Stimulated activated CD4-positive, alpha-beta T cell treated with anti-CD3 and anti-CD28 coated beads, Interleukin-12 subunit alpha, Interleukin-12 subunit beta, amount 100 ng/mL, for 48 hours (primary cell): ENCODE measurements at regions not wholly inside any gene's neighbourhood (a gene's known extent, or its start where the extent isn't known, plus 50 kb on each side); places are given as distances from the start of the nearest gene placed in this dataset.

ENCODE experiments used
- DNase-seq, 3 donors: peaks; one replicate each; pipeline ENCODE4 v3.0.0-alpha.2; 2020; ENCODE audit warnings: low read depth in 2 of 3, low spot score in 1 of 3

DNA sequence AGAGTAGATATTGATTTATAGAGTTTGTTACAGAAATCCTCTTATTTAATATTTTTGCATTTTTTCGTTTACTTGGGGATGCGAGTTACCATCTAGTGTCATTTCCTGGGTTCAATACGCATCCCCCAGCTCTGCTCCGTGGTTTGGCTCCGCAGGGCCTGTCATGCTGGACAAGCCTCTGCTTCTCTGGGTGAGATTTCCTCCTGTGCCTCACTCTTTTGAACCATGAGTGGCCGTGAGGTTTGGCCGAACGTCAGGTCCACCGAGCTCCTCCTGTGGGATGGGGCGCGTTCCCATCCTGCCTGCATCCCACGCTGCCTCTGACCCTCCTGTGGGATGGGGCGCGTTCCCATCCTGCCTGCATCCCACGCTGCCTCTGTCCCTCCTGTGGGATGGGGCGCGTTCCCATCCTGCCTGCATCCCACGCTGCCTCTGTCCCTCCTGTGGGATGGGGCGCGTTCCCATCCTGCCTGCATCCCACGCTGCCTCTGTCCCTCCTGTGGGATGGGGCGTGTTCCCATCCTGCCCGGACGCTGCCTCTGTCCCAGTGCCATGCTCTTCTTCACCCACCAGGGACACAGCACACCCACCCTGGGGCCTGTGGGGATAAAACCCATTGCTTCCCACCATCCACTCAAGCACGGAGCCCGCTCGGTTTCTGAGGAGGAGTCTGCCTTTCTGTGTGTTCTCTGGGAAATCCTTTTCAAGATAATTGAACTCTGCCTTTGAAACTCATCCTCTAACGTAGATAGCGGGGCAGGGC lies 506.8 kb downstream of the BRD1 start:
- DNase-seq: no peak

DNA sequence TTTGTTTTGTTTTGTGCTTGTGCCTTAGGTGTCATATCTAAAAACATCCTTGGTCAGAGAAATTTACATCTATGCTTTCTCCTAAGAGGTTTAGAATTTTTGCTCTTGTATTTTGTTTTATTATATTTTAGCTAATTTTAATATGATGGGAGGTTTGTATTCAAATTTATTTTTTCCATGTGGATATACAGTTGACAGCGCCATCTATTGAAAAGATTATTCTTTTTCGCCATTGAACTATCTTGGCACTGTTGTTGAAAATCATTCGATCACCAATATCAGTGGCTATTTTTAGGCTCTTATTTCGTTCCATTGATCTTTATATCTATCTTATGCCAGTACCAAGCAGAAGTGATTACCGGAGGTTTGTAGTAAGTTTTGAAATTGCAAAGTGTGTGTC lies 510.3 kb downstream of the BRD1 start:
- DNase-seq: no peak

DNA sequence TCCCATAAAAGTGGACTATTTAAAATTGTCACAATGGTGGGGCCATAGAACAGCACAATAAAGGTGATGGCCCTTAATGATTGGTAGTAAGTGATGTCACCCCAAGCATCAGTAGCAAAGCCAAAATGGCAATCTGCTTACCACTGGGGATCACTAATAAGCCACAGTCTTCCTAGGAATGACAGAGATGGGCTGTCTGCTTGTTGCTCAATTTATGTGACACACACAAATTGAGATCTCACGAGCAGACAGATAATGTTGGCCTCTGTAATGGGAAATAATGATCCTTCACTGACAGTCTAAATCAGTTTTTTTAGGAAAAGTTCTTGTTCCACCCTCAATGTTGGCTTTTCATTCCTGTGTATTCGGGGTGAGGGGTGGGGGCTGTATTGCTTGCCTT lies 515.1 kb downstream of the BRD1 start:
- no peak for DNase-seq

DNA sequence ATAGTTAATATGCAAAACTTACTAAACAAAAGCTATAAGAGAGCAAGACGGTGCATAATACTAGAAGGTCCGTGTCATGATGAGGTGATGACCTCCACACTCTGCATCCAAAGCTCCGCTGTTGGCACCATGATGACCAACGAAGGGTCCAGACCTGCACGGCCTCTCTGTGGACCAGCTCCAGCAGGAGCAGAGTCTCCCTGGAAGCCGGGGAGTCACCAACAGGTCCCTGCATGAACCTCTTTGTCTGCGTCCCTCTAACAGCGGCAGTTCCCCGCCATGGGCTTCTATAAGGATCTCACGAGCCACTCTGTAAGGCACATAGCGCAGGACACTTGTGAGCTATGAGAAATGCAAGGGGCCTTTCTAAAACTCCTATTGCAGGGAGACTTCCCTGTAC lies 517.3 kb downstream of the BRD1 start:
- DNase-seq: no peak

DNA sequence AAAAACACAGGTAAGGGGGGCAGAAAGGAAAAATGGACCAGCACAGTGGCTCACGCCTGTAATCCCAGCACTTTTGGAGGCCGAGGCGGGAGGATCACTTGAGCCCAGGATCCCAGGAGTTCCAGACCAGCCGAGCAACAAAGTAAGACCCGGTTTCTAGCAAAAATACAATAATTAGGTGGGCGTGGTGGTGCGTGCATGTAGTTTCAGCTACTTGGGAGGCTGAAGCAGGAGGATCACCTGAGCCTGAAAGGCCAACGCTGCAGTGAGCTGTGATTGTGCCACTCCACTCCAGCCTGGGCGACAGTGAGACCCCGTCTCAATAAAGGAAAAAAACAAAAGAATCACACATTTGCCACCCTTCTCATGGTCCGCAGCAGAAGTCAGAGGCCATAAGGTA lies 519.4 kb downstream of the BRD1 start:
- DNase-seq: no peak

DNA sequence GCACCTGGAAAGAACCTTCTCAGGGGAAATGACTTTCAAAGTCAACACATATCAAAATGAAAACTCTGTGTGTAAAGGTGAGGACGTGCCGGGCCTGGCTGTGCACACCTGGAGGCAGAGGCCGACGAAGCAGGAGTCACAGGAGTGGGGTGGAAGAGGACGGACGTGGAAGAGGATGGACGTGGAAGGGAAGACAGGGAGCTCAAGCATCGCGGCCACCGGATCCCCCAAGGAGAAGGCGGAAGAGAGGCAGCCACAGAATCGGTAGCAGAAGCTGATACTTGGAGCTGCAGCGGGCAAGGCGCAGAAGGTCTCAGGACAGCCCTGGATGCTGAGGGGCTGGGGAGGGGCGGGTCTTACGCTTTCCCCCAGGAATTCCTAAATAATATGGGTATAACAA lies 519.8 kb downstream of the BRD1 start:
- DNase-seq: no peak

DNA sequence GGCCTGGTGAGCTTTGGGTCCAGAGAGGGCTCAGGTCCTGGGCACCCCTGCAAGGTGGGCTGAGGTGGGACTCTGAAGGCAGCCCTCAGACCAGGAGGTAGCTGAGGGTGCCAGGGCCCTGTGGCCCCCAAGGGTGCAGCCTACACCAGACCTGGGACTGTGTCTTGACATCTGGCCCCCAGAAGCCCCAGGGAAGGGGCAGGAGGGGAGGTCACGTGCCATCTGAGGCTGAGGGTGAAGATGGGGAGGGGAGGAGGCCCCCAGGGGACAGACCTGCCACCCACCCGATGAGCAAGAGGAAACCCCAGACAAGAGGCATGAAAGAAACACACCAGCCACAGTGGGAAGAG lies 520.2 kb downstream of the BRD1 start:
- DNase-seq: no peak

DNA sequence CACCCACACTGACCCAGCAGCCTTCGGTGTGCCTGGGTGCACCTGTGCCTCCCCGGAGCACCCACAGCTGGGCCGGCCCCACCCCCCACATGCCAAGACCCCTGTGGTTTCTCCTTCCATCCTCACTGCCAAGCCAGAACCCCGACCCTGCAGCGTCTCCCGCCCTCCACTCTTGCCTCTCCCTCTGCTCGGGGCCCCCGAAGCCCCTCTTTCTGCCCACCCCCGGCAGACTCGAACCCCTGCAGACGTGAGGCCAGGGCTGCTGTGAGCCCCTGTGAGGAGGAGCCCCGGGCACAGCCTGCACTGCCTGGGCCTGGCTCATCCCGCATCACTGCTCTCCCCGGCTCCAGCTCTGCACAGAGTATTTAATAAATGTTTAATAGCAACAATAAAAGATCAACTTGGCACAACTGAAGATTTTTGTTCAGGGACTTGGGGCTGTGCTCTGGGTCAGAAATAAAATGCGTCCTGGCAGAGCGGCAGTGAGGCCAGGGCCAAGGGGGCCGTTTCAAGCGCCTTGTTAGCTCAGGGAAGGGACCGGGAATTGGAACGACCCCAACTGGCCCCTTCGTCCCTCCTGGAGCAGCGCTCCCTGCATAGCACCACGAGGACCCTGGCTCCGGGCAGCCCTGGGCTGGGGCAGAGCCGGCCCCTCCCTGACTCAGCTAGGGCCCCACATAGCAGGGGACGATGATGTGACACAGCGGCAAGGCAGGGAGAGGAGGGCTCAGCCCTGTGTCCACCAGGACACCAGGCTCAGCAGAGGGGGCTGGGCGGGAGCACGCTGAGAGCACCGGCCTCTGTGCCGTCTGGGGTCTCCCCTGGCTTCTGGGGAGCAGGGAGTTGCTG lies 520.8 kb downstream of the BRD1 start:
- DNase-seq: no peak

DNA sequence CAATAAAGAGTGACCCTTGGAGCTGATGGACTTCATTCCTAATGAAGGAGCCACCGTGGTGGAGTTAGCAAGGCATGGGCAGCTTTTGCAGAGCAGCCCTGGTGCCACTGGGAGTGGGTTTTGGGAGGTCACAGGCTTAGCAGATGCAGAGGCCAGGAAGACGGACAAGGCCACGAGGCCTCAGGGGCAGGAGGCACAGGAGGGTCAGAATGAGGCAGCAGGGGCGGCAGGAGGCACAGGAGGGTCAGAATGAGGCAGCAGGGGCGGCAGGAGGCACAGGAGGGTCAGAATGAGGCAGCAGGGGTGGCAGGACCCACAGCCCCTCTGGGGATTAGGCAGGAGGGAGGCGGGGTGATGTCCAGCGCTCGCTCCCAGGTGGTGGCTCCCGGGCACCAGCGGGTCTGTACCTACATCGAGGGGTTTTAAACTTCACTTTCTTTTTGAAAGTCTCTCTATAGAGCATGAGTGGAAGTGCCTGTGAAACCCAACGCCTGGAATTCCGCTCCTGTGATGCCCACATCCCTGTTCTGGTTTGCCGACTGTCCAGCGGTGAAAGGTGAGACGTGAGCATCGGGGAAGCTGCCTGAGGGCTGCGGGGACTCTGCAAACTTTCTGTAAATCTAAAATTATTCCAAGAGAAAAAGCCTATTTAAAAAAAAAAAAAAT lies 521.6 kb downstream of the BRD1 start:
- no peak for DNase-seq

DNA sequence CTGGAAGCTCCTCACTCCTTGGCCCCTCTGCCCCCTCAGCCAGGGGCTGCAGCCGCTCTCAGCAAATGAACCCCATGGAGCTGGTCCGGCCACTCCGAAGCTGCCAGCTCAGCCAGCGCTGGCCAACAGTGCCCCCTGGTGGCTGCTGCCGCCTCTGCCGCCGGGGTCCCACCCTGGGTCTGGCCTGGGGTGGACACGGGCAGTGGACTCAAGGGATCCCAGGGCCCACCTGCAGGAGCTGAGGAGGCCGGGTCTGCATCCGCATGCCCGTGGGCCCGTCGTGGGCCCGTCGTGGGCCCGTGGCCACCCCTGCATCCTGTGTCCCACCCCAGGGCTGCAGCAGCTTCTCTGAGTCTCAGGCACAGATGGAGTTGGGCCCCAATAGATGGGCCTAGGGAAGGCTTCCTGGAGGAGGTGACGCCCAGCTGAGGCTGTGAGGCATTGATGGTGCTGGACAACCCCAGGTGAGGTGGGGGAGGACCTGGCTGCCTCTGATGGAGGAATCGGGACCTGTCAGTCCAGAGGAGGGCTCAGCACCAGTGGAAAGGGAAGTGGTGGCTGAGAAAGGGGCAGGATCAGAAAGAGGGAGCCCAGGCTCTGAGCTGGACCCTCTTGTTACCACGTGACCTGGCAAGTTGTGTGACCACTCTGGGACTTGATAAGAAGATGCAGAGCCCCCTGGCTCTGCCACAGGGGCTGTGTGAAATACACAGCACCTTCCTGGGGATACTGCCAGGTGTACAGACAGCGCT lies 522.3 kb downstream of the BRD1 start:
- DNase-seq: peak; percentile 22 to 65 (median 55)

DNA sequence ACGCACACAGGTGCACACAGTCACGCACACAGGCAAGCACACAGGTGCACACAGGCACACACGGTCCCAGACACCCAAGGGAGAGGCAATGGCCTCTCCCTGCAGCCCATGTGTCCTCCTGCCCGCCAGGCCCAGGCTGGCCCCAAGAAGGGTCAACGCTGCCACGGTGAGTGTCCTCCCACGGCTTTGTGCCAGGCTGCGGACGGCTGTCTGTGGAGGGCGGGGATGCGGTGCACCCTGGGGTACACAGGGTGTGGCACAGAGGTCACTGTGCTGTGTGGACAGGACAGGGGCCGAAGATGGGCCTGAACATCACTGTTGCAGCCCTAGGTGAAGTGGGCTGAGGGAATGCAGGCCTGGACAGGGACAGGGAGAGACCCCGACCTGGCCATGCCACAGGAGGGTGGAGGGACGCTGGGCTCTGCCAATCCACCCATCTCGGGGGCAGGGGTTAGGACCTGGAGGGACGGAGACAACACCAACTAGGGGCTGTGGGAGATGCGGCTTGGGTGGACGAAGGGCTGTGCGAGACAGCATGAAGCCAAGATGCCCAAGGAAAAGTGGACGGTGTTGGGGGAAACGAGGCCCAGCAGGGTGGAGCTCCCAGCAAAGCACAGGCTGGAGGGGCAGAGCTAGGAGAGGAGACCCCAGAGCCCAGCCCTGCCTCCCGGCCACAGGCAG lies 523.8 kb downstream of the BRD1 start:
- DNase-seq: no peak

DNA sequence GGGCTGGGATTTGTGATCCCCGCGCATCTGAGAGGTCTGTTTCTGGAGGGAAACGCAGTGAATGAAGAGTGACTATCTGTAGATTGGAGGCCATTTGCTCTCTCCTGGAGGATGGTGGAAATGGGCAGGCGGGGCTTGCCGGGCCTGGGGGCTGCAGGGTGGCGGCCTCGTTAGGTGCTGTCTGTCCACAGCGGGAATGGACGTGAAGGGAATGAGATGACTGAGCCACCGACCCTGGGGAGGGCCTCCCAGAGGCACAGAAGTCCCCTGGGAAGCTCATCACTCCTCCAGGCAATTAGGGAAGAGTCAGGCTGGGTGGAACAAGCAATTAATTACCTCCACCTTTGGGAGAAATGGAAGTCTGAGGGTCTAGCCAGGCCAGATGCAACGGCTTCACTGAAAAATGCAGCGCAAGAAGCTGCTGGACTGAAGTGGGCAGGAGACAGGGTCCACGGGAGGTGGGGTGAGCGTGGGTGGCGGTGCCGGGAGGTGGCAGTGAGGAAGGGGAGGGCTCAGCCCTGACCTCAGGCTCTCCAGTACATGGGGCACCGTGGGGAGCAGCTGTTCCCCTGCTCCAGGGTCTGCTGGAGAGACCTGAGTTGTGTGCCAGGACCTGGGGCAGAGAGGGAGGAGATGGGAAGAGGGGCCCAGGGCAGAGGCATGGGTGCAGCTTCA lies 524.5 kb downstream of the BRD1 start:
- no peak for DNase-seq

DNA sequence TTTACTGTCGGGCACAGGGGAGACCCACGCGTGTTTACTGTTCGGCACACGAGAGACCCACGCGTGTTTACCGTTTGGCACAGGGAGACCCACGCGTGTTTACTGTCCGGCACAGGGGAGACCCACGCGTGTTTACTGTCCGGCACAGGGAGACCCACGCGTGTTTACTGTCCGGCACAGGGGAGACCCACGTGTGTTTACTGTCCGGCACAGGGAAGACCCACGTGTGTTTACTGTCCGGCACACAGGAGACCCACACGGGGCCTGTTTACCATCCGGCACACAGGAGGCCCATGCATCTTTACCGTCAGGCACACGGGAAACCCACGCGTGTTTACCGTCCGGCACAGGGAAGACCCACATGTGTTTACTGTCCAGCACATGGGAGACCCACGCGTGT lies 525.1 kb downstream of the BRD1 start:
- no peak for DNase-seq

DNA sequence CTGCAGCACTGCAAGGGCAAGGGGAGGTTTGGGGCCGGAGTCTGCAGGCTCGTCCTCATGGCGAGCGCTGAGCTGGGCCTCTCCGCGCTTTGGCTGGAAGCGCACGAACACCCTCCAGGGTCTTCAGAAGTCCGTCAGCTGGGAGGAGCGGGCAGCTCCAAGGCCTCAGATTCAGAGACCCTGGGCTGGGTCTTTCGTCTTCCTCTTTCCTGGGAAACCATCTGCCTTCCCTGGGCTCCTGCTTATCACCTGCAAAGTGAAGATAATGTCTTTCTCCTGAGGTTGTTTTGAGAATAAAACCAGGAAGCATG lies 525.6 kb downstream of the BRD1 start:
- DNase-seq: no peak

DNA sequence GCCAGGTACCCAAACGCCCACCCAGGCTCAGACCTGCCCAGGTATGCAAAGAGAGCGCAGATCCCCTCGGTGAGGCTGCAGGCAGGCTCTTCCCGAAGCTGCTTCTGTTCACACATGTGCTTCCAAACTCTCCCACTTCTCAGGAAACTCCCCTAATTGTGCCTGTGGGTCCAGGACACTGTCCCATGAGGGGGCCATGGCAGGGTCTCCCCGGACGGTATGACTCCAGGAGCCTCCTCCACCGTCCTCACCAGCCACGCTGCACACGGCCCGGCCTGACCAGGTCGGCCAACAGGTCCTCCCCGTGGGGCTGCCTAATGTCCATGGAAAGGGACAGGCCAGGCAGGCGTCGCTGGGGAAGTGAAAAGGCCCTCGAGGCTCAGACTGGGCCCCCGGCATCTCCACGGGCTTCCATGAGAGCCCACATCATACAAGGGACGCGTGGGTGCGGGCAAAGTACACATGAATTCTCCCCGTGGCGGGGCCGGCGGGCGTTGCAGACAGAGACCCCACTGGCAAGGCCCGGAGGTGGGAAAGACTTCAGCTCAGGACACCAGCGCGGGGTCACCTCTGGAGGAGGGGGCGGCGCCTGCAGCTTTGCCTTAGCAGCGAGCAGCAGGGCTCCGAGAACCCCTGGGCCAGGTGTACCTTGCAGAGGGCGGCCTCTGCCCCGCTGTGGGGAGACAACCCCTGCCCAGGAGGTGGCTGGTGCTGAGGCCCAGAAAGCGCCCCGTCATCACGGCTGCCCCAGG lies 526.1 kb downstream of the BRD1 start:
- no peak for DNase-seq

DNA sequence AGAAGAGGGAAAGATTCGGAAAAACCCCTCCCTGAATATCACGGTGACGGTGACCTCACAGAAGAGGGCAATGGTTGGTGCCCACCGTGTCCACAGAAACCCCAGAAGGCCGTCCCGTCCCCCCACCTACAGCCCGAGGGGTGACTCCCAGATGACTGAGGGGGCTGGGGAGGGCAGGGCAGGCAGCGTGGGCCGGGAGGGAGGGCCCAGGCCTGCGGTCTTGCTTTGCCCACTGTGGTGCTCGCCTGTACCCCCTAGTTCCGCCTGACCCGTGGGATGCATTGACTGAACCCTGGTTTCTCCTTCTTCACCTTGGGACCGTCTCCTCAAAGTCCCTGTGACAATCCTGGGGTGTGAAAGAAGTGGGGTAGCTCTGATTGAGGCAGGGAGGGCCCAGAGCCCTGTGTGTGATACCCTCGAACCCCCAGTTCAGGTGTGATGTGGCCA lies 526.7 kb downstream of the BRD1 start:
- no peak for DNase-seq

DNA sequence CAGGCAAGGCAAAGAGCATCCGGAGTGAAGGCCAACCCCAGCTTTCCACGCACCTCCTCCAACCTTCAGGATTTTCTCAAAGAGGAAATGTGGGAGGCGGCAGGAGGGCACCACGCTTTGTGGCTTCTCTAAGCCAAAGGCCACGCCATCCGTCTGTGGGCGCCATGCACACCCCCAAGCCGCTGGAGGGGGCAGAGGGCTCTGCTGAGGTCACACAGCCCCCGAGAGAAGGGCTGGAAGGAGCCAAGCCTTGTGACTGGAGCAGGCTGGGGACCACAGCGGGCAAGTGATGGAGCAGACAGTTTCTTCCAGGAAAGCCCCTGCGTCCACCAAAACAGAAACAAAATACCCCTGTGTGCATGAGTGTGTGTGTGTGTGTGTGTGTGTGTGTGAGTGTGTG lies 527.4 kb downstream of the BRD1 start:
- DNase-seq: no peak

DNA sequence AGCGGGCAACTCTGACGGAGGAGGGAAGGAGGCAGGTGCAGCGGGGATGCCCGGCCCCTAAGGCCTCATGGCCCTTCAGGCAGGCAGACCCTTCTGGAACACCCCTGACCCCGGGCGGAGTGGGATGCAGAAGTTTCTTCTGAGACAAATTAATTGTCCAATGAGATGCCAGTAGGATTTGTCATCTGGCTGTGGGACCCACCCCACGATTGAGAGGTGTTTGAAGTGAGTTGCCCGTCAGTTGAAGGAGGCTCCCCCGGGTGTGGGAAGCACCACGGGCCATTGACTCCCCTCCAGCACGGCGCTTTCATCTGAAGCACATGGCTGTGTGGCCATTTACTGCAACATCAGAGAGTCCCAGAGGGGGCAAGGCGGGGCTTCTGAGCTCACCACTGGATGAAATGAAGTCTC lies 527.8 kb downstream of the BRD1 start:
- DNase-seq: no peak

DNA sequence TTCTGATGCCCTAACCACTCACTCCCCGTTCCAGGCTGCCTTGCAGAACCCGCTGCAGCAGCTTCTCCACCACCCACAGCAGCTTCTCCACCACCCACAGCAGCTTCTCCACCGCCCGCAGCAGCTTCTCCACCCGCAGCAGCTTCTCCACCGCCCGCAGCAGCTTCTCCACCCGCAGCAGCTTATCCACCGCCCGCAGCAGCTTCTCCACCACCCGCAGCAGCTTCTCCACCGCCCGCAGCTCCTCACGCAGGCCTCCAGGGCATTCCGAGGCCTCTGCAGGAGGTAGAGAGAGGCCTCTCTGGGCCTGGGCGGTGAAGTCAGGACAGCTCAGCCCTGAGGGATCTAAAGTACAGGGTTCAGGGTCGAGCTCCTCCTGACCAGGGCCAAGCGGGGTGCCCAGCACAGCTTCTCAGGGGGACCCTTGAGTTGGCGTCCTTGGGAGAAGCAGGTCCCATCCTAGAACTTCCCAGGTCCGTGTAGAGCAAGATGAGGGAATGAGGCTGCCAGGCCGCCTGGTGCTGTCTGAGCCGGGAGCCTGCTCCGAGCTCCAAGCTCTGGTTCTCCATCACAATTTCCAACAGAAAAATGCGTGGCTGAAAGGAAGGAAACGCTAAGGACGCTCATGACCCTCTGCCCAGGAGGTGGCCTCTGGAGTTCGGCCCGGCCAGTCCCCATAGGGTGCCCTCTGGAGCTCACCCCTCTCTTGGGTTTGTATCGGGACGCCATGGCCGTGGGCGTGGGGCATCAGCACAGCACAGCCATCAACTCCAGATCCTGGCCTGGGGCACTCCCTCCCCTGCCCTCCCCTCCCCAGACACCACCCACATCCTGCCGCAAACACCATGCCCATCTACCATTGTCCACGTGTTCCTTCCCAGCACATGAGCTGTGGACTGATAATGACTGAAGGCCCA lies 528.6 kb downstream of the BRD1 start:
- no peak for DNase-seq
